ENCODE measurements at regions not wholly inside any gene's neighbourhood (a gene's known extent, or its start where the extent isn't known, plus 50 kb on each side); places are given as distances from the start of the nearest gene placed in this dataset.

GRCh38 chr16:16863672-16864071 lies 484.7 kb downstream of the NPIPA7 start:
- no peak for TF ChIP-seq CTCF (conservative IDR thresholded peaks at IDR 0.05; ENCODE audit: low read depth, low read length)
- no peak for TF ChIP-seq SMC3 (IDR thresholded peaks at IDR 0.05; ENCODE audit: low read depth, low read length)
- TF ChIP-seq CEBPB (IDR thresholded peaks at IDR 0.05; ENCODE audit: low read depth, low read length), result no peak
- no peak for TF ChIP-seq CHD1 (IDR thresholded peaks at IDR 0.05; ENCODE audit: low read depth, low read length)
- no peak for TF ChIP-seq RAD21 (IDR thresholded peaks at IDR 0.05; ENCODE audit: low read length)
- no peak for TF ChIP-seq POLR2A (IDR thresholded peaks at IDR 0.05; ENCODE audit: low read depth, low read length)
- TF ChIP-seq RCOR1 (IDR thresholded peaks at IDR 0.05; ENCODE audit: insufficient replicate concordance, low read length), result no peak
- TF ChIP-seq, protein P1, sequence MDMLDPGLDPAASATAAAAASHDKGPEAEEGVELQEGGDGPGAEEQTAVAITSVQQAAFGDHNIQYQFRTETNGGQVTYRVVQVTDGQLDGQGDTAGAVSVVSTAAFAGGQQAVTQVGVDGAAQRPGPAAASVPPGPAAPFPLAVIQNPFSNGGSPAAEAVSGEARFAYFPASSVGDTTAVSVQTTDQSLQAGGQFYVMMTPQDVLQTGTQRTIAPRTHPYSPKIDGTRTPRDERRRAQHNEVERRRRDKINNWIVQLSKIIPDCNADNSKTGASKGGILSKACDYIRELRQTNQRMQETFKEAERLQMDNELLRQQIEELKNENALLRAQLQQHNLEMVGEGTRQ (IDR thresholded peaks at IDR 0.05; ENCODE audit: low read depth, low read length), result no peak
- no peak for TF ChIP-seq ELK1 (IDR thresholded peaks at IDR 0.05; ENCODE audit: borderline replicate concordance, low read depth, low read length)
- no peak for TF ChIP-seq BHLHE40 (IDR thresholded peaks at IDR 0.05; ENCODE audit: low read depth, low read length)
- TF ChIP-seq NFE2L2 (IDR thresholded peaks at IDR 0.05; ENCODE audit: low read depth, low read length), result no peak
- TF ChIP-seq MXI1 (IDR thresholded peaks at IDR 0.05; ENCODE audit: borderline replicate concordance, low read depth, low read length), result no peak
- no peak for TF ChIP-seq MAFK (IDR thresholded peaks at IDR 0.05; ENCODE audit: low read depth, low read length)
- no peak for TF ChIP-seq FOS (IDR thresholded peaks at IDR 0.05; ENCODE audit: low read depth, low read length)
